Peyer's patch (tissue), 4 donors: ENCODE measurements at regions not wholly inside any gene's neighbourhood (a gene's known extent, or its start where the extent isn't known, plus 50 kb on each side); places are given as distances from the start of the nearest gene placed in this dataset.

Experiments
- CTCF ChIP-seq, 6 experiments: fragments of 450-650 bp in 4 of 6; fragments of 200-600 bp in 2 of 6; sonication (generic) in 1 of 6; IDR thresholded peaks; one replicate each; pipeline ENCODE4 v1.5.1; 2017 to 2019; ENCODE audit warnings: antibody characterized with exemption in 6 of 6, mild to moderate bottlenecking in 3 of 6, moderate library complexity in 1 of 6
- POLR2A ChIP-seq, 2 donors: fragments of 450-650 bp; IDR thresholded peaks; one replicate each; pipeline ENCODE4 v1.5.1; 2017; ENCODE audit warnings: antibody characterized with exemption in 2 of 2, mild to moderate bottlenecking in 2 of 2, moderate library complexity in 2 of 2

DNA sequence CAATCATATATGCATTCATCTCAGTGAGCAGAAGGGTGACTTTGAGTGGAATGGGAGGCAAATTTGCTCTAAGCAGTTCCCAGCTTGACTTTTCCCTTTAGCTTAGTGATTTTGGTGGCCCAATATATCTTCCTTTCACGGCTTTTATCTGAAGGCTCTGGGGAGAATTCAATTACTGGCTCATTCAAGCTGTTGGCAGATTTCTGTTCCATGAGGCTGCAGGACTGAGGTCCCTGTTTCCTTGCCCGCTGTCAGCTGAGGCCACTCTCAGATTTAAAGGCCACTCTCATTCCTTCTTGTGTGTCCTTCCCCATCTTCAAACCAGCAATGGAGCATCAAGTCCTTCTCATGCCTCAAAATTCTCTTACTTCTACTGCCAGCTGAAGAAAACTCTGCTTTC is 170.4 kb upstream of the ATP10A start:
- TF ChIP-seq CTCF (IDR thresholded peaks at IDR 0.05) (no peak), POLR2A (IDR thresholded peaks at IDR 0.05) (no peak)
